ENCODE measurements at regions not wholly inside any gene's neighbourhood (a gene's known extent, or its start where the extent isn't known, plus 50 kb on each side); places are given as distances from the start of the nearest gene placed in this dataset.

GRCh38 chrX:110558406-110558805 lies 199.8 kb downstream of the RTL9 start:
- no peak for TF ChIP-seq TEAD4 (IDR thresholded peaks at IDR 0.05; ENCODE audit: borderline replicate concordance, insufficient read depth)
- no peak for TF ChIP-seq CTCF (IDR thresholded peaks at IDR 0.05)
- no peak for TF ChIP-seq TAF1 (IDR thresholded peaks at IDR 0.05; ENCODE audit: borderline replicate concordance, low read depth, low read length)
- TF ChIP-seq SMC3 (IDR thresholded peaks at IDR 0.05; ENCODE audit: low read depth, low read length) = no peak
- no peak for TF ChIP-seq ZBTB33 (IDR thresholded peaks at IDR 0.05; ENCODE audit: borderline replicate concordance, low read depth)
- TF ChIP-seq SIN3A (IDR thresholded peaks at IDR 0.05; ENCODE audit: borderline replicate concordance, low read depth, low read length) = no peak
- no peak for TF ChIP-seq PBX3 (IDR thresholded peaks at IDR 0.05)
- no peak for TF ChIP-seq EZH2phosphoT487 (IDR thresholded peaks at IDR 0.05; ENCODE audit: borderline replicate concordance, low read depth)
- TF ChIP-seq RCOR1 (IDR thresholded peaks at IDR 0.05; ENCODE audit: low read length) = no peak
- TF ChIP-seq MXI1 (IDR thresholded peaks at IDR 0.05; ENCODE audit: low read depth, low read length) = no peak
